ENCODE measurements at regions not wholly inside any gene's neighbourhood (a gene's known extent, or its start where the extent isn't known, plus 50 kb on each side); places are given as distances from the start of the nearest gene placed in this dataset.
A peak's percentile ranks its signal among the peaks of the same experiment; 100 is the strongest.

- no peaks in the 10 kb centered on the region for H3K4me1 ChIP-seq (ENCODE audit: insufficient read depth, low read length, poor library complexity, severe bottlenecking)
- no peaks in the 10 kb centered on the region for H3K9me3 ChIP-seq (ENCODE audit: low read depth, low read length, poor library complexity, severe bottlenecking)
- POLR2A ChIA-PET (ENCODE audit: low non-redundant PET) = no interaction called here
- no peak for DNase-seq (ENCODE audit: low spot score)
- CTCF ChIA-PET = no interaction called here
- H3K4me3 ChIP-seq (ENCODE audit: low read depth, low read length, poor library complexity, severe bottlenecking) = no peak overlapping the region
- H3K27me3 ChIP-seq (replicated peaks; ENCODE audit: insufficient read depth, low read depth, low read length, poor library complexity) = no peaks in the 10 kb centered on the region
- no TSS peak for BruUV-seq (replicated peaks)
- no peak overlapping the region for H3K27ac ChIP-seq (ENCODE audit: low read depth, low read length, poor library complexity, severe bottlenecking)
- intact Hi-C loops (cut with micrococcal nuclease; ENCODE audit: unreplicated experiment) = no loop called here
- TF ChIP-seq EZH2 (IDR thresholded peaks at IDR 0.05; ENCODE audit: borderline replicate concordance, low read depth, low read length, poor library complexity, severe bottlenecking) (no peak), CTCF (conservative IDR thresholded peaks at IDR 0.05; ENCODE audit: low read depth, low read length) (no peak)
- no peaks in the 10 kb centered on the region for H3K36me3 ChIP-seq (ENCODE audit: insufficient read depth, low read length, poor library complexity, severe bottlenecking)
These were observed 448.2 kb downstream of the KCTD12 start for GRCh38 chr13:76438050-76438449.

- ChIA-PET POLR2A (ENCODE audit: low non-redundant PET) (no interaction called here), CTCF (no interaction called here)
- TF ChIP-seq CTCF (conservative IDR thresholded peaks at IDR 0.05; ENCODE audit: low read depth, low read length) (no peak), EZH2 (IDR thresholded peaks at IDR 0.05; ENCODE audit: borderline replicate concordance, low read depth, low read length, poor library complexity, severe bottlenecking) (no peak)
- H3K9me3 ChIP-seq (ENCODE audit: low read depth, low read length, poor library complexity, severe bottlenecking) = no peaks in the 10 kb centered on the region
- peak; percentile 10 for DNase-seq (ENCODE audit: low spot score)
- H3K27ac ChIP-seq (ENCODE audit: low read depth, low read length, poor library complexity, severe bottlenecking) = no peak overlapping the region
- H3K27me3 ChIP-seq (replicated peaks; ENCODE audit: insufficient read depth, low read depth, low read length, poor library complexity) = no peaks in the 10 kb centered on the region
- BruUV-seq (replicated peaks) = no TSS peak
- H3K4me1 ChIP-seq (ENCODE audit: insufficient read depth, low read length, poor library complexity, severe bottlenecking) = no peaks in the 10 kb centered on the region
- no peak overlapping the region for H3K4me3 ChIP-seq (ENCODE audit: low read depth, low read length, poor library complexity, severe bottlenecking)
- no peaks in the 10 kb centered on the region for H3K36me3 ChIP-seq (ENCODE audit: insufficient read depth, low read length, poor library complexity, severe bottlenecking)
- intact Hi-C loops (cut with micrococcal nuclease; ENCODE audit: unreplicated experiment) = no loop called here
These were observed 460.3 kb downstream of the KCTD12 start for GRCh38 chr13:76425935-76426334.

- Histone ChIP-seq H3K27ac (ENCODE audit: low read depth, low read length, poor library complexity, severe bottlenecking) (no peak overlapping the region), H3K4me1 (ENCODE audit: insufficient read depth, low read length, poor library complexity, severe bottlenecking) (no peaks in the 10 kb centered on the region), H3K9me3 (ENCODE audit: low read depth, low read length, poor library complexity, severe bottlenecking) (no peaks in the 10 kb centered on the region), H3K36me3 (ENCODE audit: insufficient read depth, low read length, poor library complexity, severe bottlenecking) (no peaks in the 10 kb centered on the region), H3K4me3 (ENCODE audit: low read depth, low read length, poor library complexity, severe bottlenecking) (no peak overlapping the region), H3K27me3 (replicated peaks; ENCODE audit: insufficient read depth, low read depth, low read length, poor library complexity) (peaks cover 3% of the 10 kb centered on the region)
- ChIA-PET CTCF (no interaction called here), POLR2A (ENCODE audit: low non-redundant PET) (no interaction called here)
- TF ChIP-seq EZH2 (IDR thresholded peaks at IDR 0.05; ENCODE audit: borderline replicate concordance, low read depth, low read length, poor library complexity, severe bottlenecking) = no peak
- TF ChIP-seq CTCF (conservative IDR thresholded peaks at IDR 0.05; ENCODE audit: low read depth, low read length) = no peak
- DNase-seq (ENCODE audit: low spot score) = no peak
- intact Hi-C loops (cut with micrococcal nuclease; ENCODE audit: unreplicated experiment) = no loop called here
- BruUV-seq (replicated peaks) = no TSS peak
These were observed 465.2 kb downstream of the KCTD12 start for GRCh38 chr13:76421011-76421410.

Measured in A673 (cell line).